ENCODE measurements at regions not wholly inside any gene's neighbourhood (a gene's known extent, or its start where the extent isn't known, plus 50 kb on each side); places are given as distances from the start of the nearest gene placed in this dataset.

DNA sequence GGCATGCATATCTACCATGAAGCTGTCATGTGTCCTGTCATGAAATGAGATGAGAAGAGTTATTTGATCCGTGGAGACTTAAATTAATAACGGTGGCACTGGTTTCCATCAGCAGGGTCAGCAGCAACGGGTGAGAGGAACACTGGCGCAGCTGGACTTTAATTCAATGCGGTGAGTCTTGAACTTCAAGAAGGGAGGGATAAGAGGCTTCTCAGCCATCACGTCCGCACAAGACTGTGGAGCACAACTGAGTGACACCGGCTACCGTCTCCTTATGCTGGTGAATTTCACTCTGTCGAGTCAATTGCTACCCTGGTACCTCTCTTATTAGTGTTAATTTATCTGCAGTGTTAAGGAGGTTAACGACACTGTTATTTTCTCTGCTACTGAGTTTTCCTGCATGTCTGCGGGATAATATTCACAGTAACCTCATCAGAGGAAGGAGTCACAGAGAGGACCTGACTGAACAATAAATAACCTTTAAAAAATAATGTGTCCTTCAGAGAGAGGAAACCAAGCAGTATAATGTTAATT lies 236.8 kb downstream of the EPHA4 start:
- Histone ChIP-seq H3K36me3 (ENCODE audit: control insufficient read depth, insufficient read depth, low read length) (no peaks in the 10 kb centered on the region), H3K27me3 (ENCODE audit: control insufficient read depth, insufficient read depth, low read length) (no peaks in the 10 kb centered on the region), H3K4me3 (ENCODE audit: low read depth, low read length) (no peak overlapping the region)
- CTCF ChIA-PET = no interaction called here
- TF ChIP-seq, protein P1, sequence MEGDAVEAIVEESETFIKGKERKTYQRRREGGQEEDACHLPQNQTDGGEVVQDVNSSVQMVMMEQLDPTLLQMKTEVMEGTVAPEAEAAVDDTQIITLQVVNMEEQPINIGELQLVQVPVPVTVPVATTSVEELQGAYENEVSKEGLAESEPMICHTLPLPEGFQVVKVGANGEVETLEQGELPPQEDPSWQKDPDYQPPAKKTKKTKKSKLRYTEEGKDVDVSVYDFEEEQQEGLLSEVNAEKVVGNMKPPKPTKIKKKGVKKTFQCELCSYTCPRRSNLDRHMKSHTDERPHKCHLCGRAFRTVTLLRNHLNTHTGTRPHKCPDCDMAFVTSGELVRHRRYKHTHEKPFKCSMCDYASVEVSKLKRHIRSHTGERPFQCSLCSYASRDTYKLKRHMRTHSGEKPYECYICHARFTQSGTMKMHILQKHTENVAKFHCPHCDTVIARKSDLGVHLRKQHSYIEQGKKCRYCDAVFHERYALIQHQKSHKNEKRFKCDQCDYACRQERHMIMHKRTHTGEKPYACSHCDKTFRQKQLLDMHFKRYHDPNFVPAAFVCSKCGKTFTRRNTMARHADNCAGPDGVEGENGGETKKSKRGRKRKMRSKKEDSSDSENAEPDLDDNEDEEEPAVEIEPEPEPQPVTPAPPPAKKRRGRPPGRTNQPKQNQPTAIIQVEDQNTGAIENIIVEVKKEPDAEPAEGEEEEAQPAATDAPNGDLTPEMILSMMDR (IDR thresholded peaks at IDR 0.05; ENCODE audit: insufficient read depth, low read depth, low read length) = no peak
- no peak for DNase-seq (ENCODE audit: low read depth)
- POLR2A ChIA-PET = no interaction called here

DNA sequence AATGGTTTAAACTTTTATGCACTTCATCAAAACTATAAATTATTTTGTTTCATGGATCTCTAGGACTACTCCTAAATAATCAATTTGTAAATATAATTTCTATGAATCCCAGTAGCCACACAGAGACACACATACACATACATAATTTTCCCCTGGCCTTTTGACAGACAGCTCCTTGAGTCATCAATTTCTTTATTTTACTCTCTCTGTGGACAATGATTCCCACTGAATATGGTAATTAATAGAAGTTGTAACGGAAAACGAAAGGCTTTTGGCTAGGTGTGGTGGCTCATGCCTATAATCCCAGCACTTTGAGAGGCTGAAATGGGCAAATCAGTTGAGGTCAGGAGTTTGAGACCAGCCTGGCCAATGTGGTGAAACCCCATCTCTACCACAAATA lies 235.1 kb downstream of the EPHA4 start:
- TF ChIP-seq, protein P1 (IDR thresholded peaks at IDR 0.05; ENCODE audit: insufficient read depth, low read depth, low read length) = no peak
- H3K36me3 ChIP-seq (ENCODE audit: control insufficient read depth, insufficient read depth, low read length) = no peaks in the 10 kb centered on the region
- no peak overlapping the region for H3K4me3 ChIP-seq (ENCODE audit: low read depth, low read length)
- H3K27me3 ChIP-seq (ENCODE audit: control insufficient read depth, insufficient read depth, low read length) = no peaks in the 10 kb centered on the region
- CTCF ChIA-PET = no interaction called here
- POLR2A ChIA-PET = no interaction called here
- DNase-seq (ENCODE audit: low read depth) = no peak

DNA sequence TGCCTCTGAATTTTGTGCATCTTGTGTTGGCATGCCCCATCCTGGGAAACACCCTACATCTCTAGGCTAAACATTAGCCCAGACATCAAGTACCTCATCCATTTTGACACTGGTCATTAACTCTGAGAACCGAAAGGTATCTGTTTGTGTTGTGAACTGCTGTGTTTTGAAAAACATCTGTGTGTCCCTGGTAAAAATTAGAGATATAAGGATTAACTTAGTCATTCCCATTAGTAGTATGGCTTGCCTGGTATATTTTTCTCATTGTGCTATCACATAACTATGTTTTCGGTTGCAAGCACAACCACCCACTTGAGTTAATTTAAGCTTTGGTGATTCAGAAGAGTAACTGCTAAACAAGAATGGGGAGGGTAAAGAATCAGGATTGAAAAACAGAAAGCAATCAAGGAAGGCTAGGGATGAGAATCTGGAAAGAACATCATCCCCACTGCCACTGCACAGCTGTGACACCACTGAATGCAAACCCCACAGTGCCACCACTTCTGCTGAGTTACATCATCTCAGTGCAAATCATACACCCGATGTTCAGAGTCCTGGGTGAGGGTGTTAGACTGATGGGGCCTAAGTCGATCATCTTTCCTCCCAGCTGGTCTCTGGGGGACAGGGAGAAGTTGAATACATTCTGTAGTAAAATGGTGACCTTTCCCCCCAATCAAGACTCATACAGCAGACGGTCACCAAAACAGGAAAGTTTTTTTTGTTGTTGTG lies 234.0 kb downstream of the EPHA4 start:
- no peak for DNase-seq (ENCODE audit: low read depth)
- POLR2A ChIA-PET = no interaction called here
- Histone ChIP-seq H3K36me3 (ENCODE audit: control insufficient read depth, insufficient read depth, low read length) (no peaks in the 10 kb centered on the region), H3K27me3 (ENCODE audit: control insufficient read depth, insufficient read depth, low read length) (no peaks in the 10 kb centered on the region), H3K4me3 (ENCODE audit: low read depth, low read length) (no peak overlapping the region)
- CTCF ChIA-PET = no interaction called here
- TF ChIP-seq, protein P1 (IDR thresholded peaks at IDR 0.05; ENCODE audit: insufficient read depth, low read depth, low read length) = no peak

DNA sequence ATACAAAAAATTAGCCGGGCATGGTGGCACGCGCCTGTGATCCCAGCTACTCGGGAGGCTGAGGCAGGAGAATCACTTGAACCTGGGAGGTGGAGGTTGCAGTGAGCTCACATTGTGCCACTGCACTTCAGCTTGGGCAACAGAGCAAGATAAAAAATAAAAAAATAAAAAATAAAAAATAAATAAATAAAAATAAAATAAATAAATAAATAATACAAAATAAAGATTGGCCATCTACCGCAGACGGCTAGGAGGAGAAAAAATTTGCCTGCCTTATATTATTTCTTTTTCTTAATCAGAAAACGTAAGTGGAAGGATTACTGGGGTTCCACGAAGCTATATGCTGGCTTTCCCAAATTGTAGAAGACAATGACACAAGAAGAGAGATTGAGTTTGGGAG lies 229.7 kb downstream of the EPHA4 start:
- H3K27me3 ChIP-seq (ENCODE audit: control insufficient read depth, insufficient read depth, low read length) = no peaks in the 10 kb centered on the region
- no peaks in the 10 kb centered on the region for H3K36me3 ChIP-seq (ENCODE audit: control insufficient read depth, insufficient read depth, low read length)
- ChIA-PET POLR2A (no interaction called here), CTCF (no interaction called here)
- no peak overlapping the region for H3K4me3 ChIP-seq (ENCODE audit: low read depth, low read length)
- DNase-seq (ENCODE audit: low read depth) = no peak
- TF ChIP-seq, protein P1 (IDR thresholded peaks at IDR 0.05; ENCODE audit: insufficient read depth, low read depth, low read length) = no peak

DNA sequence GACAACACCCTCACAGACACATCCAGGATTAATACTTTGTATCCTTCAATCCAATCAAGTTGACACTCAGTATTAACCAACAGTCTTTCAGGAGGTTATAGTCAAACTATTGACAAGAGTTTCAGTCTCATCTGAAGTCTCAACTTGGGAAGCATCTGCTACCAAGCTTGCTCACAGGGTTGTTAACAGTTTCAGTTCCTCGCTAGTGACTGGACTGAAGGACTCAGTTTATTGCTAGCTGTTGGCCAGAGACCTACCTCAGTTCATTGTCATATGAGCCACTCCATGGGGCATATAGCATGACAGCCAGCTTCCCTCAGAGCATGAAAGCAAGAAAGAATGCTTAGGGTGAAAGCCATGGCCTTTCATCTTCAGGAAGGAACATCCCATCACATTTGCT lies 228.6 kb downstream of the EPHA4 start:
- ChIA-PET CTCF (no interaction called here), POLR2A (no interaction called here)
- H3K4me3 ChIP-seq (ENCODE audit: low read depth, low read length) = no peak overlapping the region
- no peaks in the 10 kb centered on the region for H3K27me3 ChIP-seq (ENCODE audit: control insufficient read depth, insufficient read depth, low read length)
- DNase-seq (ENCODE audit: low read depth) = no peak
- TF ChIP-seq, protein P1 (IDR thresholded peaks at IDR 0.05; ENCODE audit: insufficient read depth, low read depth, low read length) = no peak
- H3K36me3 ChIP-seq (ENCODE audit: control insufficient read depth, insufficient read depth, low read length) = no peaks in the 10 kb centered on the region
